Panc1 (cell line): ENCODE measurements at regions not wholly inside any gene's neighbourhood (a gene's known extent, or its start where the extent isn't known, plus 50 kb on each side); places are given as distances from the start of the nearest gene placed in this dataset.

ENCODE experiments used
- ATAC-seq: fragments of 200-7000 bp; cut with Tn5 transposase; 2 replicates; pipeline ENCODE4 v1.9.1; 2020; ENCODE audit warnings: mild to moderate bottlenecking, moderate library complexity
- BruUV-seq: library from RNA; stranded (reverse); fragments of 400-500 nt; replicated peaks from 2 replicates; lab custom pipeline; 2021; lab: Mats Ljungman, UMichigan
- CTCF ChIA-PET: fragments of 300-600 bp; sonication (Branson Sonifier 250); formaldehyde crosslinking; loops from one replicate; lab custom pipeline; 2022; ENCODE audit warnings: antibody characterized with exemption; lab: Charles Lee
- POLR2A ChIA-PET: fragments of 300-600 bp; sonication (Branson Sonifier 250); formaldehyde crosslinking; loops from one replicate; lab custom pipeline; 2022; ENCODE audit warnings: antibody characterized with exemption; lab: Charles Lee
- DNase-seq: peaks from one replicate; pipeline ENCODE4 v3.0.0-alpha.2; 2010; ENCODE audit warnings: low read depth, low spot score
- H3K27ac ChIP-seq: 2 replicates; pipeline ENCODE4 v1.5.1; 2011; ENCODE audit warnings: mild to moderate bottlenecking, low read length, inconsistent platforms
- H3K27me3 ChIP-seq: fragments of 200-500 bp; sonication (Bioruptor generic); 2 replicates; pipeline ENCODE4 v1.6.0; 2014; ENCODE audit warnings: low read length, inconsistent platforms; ENCODE audit not compliant: control insufficient read depth, insufficient read depth
- H3K36me3 ChIP-seq: fragments of 200-500 bp; sonication (Bioruptor generic); 2 replicates; pipeline ENCODE4 v1.5.1; 2014; ENCODE audit warnings: inconsistent platforms, mild to moderate bottlenecking, low read length, moderate library complexity; ENCODE audit not compliant: control insufficient read depth, insufficient read depth
- H3K4me1 ChIP-seq: 2 replicates; pipeline ENCODE4 v1.5.1; 2011; ENCODE audit warnings: inconsistent platforms, mild to moderate bottlenecking, low read length, moderate library complexity; ENCODE audit not compliant: control insufficient read depth, insufficient read depth
- H3K4me3 ChIP-seq, 2 experiments: 2 replicates each; pipeline ENCODE4 v1.5.1; 2011 to 2012; ENCODE audit warnings: low read depth in 2 of 2, low read length in 2 of 2, mild to moderate bottlenecking in 2 of 2, inconsistent platforms in 1 of 2, moderate library complexity in 1 of 2
- H3K9me3 ChIP-seq: fragments of 200-500 bp; sonication (Bioruptor generic); 2 replicates; pipeline ENCODE4 v1.5.1; 2014; ENCODE audit warnings: low read depth, mild to moderate bottlenecking, inconsistent platforms, low read length, moderate library complexity; ENCODE audit not compliant: control insufficient read depth, insufficient read depth
- SIN3A ChIP-seq: IDR thresholded peaks from 2 replicates; pipeline ENCODE4 v1.6.1; 2012; ENCODE audit warnings: low read depth, mild to moderate bottlenecking, low read length, moderate library complexity, borderline replicate concordance; ENCODE audit not compliant: insufficient read depth
- TCF7L2 ChIP-seq: IDR thresholded peaks from 2 replicates; pipeline ENCODE4 v1.6.1; 2011; ENCODE audit warnings: mild to moderate bottlenecking, low read depth, low read length, inconsistent platforms
- in situ Hi-C: cut with HindIII; loops from 2 replicates; pipeline ENCODE4 v1.10.0; 2016; ENCODE audit warnings: low sequenced_read_pairs, low pct_unique_long_range_greater_than_20kb
- intact Hi-C: fragments of 100-400 bp; cut with micrococcal nuclease; formaldehyde crosslinking; loops from one replicate; pipeline ENCODE4 v1.10.0; 2022; ENCODE audit not compliant: unreplicated experiment
- TF ChIP-seq, protein P1 (sequence below): fragments of 450-650 bp; IDR thresholded peaks from 2 replicates; pipeline ENCODE4 v1.5.1; 2017; ENCODE audit warnings: mild to moderate bottlenecking
- TF ChIP-seq, protein P2 (sequence below), 2 experiments: IDR thresholded peaks; 2 replicates each; pipeline ENCODE4 v1.6.1; 2011 to 2012; ENCODE audit warnings: low read depth in 2 of 2, control low read depth in 1 of 2, low read length in 1 of 2, mild to moderate bottlenecking in 1 of 2, moderate library complexity in 1 of 2; ENCODE audit not compliant: insufficient read depth in 1 of 2

DNA sequence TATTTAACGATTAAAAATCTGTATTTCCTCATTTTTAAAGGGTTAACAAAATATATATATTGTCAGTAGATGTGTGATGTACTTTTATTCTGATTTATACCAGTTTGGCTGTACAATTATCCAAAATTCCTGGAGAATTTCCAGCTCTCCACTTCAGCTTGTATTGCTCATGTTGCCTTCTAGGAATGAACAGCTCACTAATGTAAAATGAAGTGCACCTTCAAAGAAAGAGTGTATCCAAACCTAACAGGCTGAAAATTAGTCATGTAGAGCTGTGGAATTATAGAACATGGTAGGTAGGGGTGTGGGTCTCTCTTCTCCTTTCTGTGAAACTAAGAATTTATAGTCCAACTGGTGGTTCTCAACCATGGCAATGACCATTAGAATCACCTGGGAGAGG, 362.0 kb downstream of the ETNK1 start:
- no peak for ATAC-seq
- in situ Hi-C loops = no loop called here
- no peaks in the 10 kb centered on the region for H3K27me3 ChIP-seq
- no peaks in the 10 kb centered on the region for H3K9me3 ChIP-seq
- CTCF ChIA-PET = no interaction called here
- POLR2A ChIA-PET = no interaction called here
- TF ChIP-seq, protein P1, sequence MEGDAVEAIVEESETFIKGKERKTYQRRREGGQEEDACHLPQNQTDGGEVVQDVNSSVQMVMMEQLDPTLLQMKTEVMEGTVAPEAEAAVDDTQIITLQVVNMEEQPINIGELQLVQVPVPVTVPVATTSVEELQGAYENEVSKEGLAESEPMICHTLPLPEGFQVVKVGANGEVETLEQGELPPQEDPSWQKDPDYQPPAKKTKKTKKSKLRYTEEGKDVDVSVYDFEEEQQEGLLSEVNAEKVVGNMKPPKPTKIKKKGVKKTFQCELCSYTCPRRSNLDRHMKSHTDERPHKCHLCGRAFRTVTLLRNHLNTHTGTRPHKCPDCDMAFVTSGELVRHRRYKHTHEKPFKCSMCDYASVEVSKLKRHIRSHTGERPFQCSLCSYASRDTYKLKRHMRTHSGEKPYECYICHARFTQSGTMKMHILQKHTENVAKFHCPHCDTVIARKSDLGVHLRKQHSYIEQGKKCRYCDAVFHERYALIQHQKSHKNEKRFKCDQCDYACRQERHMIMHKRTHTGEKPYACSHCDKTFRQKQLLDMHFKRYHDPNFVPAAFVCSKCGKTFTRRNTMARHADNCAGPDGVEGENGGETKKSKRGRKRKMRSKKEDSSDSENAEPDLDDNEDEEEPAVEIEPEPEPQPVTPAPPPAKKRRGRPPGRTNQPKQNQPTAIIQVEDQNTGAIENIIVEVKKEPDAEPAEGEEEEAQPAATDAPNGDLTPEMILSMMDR = no peak
- TF ChIP-seq TCF7L2 = no peak
- TF ChIP-seq, protein P2, sequence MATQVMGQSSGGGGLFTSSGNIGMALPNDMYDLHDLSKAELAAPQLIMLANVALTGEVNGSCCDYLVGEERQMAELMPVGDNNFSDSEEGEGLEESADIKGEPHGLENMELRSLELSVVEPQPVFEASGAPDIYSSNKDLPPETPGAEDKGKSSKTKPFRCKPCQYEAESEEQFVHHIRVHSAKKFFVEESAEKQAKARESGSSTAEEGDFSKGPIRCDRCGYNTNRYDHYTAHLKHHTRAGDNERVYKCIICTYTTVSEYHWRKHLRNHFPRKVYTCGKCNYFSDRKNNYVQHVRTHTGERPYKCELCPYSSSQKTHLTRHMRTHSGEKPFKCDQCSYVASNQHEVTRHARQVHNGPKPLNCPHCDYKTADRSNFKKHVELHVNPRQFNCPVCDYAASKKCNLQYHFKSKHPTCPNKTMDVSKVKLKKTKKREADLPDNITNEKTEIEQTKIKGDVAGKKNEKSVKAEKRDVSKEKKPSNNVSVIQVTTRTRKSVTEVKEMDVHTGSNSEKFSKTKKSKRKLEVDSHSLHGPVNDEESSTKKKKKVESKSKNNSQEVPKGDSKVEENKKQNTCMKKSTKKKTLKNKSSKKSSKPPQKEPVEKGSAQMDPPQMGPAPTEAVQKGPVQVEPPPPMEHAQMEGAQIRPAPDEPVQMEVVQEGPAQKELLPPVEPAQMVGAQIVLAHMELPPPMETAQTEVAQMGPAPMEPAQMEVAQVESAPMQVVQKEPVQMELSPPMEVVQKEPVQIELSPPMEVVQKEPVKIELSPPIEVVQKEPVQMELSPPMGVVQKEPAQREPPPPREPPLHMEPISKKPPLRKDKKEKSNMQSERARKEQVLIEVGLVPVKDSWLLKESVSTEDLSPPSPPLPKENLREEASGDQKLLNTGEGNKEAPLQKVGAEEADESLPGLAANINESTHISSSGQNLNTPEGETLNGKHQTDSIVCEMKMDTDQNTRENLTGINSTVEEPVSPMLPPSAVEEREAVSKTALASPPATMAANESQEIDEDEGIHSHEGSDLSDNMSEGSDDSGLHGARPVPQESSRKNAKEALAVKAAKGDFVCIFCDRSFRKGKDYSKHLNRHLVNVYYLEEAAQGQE (IDR thresholded peaks at IDR 0.05; ENCODE audit: insufficient read depth in 1 of 2, low read depth in 2 of 2, low read length in 1 of 2) = no peak
- no peaks in the 10 kb centered on the region for H3K36me3 ChIP-seq
- no peak overlapping the region for H3K4me3 ChIP-seq
- no peak for DNase-seq
- no peaks in the 10 kb centered on the region for H3K4me1 ChIP-seq
- no TSS peak for BruUV-seq
- intact Hi-C loops = no loop called here
- no peak overlapping the region for H3K27ac ChIP-seq

DNA sequence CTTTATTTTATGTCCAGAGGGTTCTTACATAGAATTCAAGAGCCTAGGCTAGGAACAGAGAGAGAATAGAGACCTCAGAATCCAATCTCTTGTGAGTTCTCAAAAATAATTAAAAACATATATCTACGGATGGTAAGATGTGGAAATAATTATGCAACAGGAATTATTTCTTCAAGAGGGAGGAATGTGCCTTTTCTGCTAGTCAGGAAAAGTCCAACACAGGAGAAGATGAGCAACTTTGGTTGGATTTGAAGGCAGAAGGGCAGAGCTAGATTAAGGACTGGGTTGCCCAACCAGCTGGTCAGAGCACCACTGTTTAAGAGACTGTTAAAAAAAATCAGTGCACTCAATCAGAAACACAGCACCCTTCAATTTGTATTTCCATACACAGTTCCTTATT, 365.5 kb downstream of the ETNK1 start:
- in situ Hi-C loops = no loop called here
- no peaks in the 10 kb centered on the region for H3K9me3 ChIP-seq
- CTCF ChIA-PET = no interaction called here

More for the DNA sequence above, 365.5 kb downstream of the ETNK1 start:
- H3K27me3 ChIP-seq = no peaks in the 10 kb centered on the region
- BruUV-seq = no TSS peak
- H3K4me1 ChIP-seq = no peaks in the 10 kb centered on the region
- ATAC-seq (no peak), DNase-seq (no peak)
- H3K4me3 ChIP-seq = no peak overlapping the region
- intact Hi-C loops = no loop called here
- H3K27ac ChIP-seq = no peak overlapping the region
- TF ChIP-seq SIN3A (no peak), TCF7L2 (no peak)
- TF ChIP-seq, protein P1 = no peak
- TF ChIP-seq, protein P2 (IDR thresholded peaks at IDR 0.05; ENCODE audit: insufficient read depth in 1 of 2, low read depth in 2 of 2, low read length in 1 of 2) = no peak
- H3K36me3 ChIP-seq = no peaks in the 10 kb centered on the region
- POLR2A ChIA-PET = no interaction called here
